ENCODE measurements at regions not wholly inside any gene's neighbourhood (a gene's known extent, or its start where the extent isn't known, plus 50 kb on each side); places are given as distances from the start of the nearest gene placed in this dataset.

GRCh38 chr20:60359010-60359409 is 400.8 kb downstream of the CDH26 start:
- ChIA-PET POLR2A (no interaction called here), CTCF (interaction anchor here (1.0 to 2.9 kb wide), 2 partner anchors 148 to 301 kb away, joined by 3 to 10 read pairs; no protein-coding TSS in a partner anchor)
- H3K4me2 ChIP-seq: no peak overlapping the region
- no peak overlapping the region for H3K4me3 ChIP-seq (ENCODE audit: low read depth in 2 of 2, low read length in 1 of 2)
- no peak overlapping the region for H2AFZ ChIP-seq (ENCODE audit: low read depth)
- H3K9me3 ChIP-seq: no peaks in the 10 kb centered on the region
- no peaks in the 10 kb centered on the region for H3K9me2 ChIP-seq
- WGBS (ENCODE audit: low lambda C conversion rate): 62% methylated on average over 4 of the region's 5 CpGs
- DNase-seq: no peak
- H3K79me2 ChIP-seq (ENCODE audit: insufficient read depth): no peaks in the 10 kb centered on the region
- H3F3A ChIP-seq (replicated peaks; ENCODE audit: insufficient read depth): no peaks in the 10 kb centered on the region
- no peaks in the 10 kb centered on the region for H4K20me1 ChIP-seq (ENCODE audit: insufficient read depth)
- H3K4me1 ChIP-seq (ENCODE audit: control insufficient read depth in 1 of 2, insufficient read depth in 2 of 2, low read depth in 1 of 2, low read length in 1 of 2): no peaks in the 10 kb centered on the region; a peak in 1 of 4 replicates
- TF ChIP-seq RCOR1 (IDR thresholded peaks at IDR 0.05; ENCODE audit: low read length): no peak
- TF ChIP-seq CHD2 (IDR thresholded peaks at IDR 0.05; ENCODE audit: low read length, partially characterized antibody): no peak
- no peak for TF ChIP-seq EP300 (IDR thresholded peaks at IDR 0.05; ENCODE audit: borderline replicate concordance in 1 of 2, low read depth in 1 of 2, low read length in 1 of 2)
- TF ChIP-seq RXRA (IDR thresholded peaks at IDR 0.05; ENCODE audit: borderline replicate concordance, low read depth): no peak
- TF ChIP-seq RFX5 (IDR thresholded peaks at IDR 0.05; ENCODE audit: low read length): no peak
- no peaks in the 10 kb centered on the region for H3K27me3 ChIP-seq (ENCODE audit: insufficient read depth)
- no peak overlapping the region for H3K9ac ChIP-seq
- H3K36me3 ChIP-seq (replicated peaks in 1 of 2; ENCODE audit: control insufficient read depth in 1 of 2, insufficient read depth in 2 of 2, low read length in 1 of 2): no peaks in the 10 kb centered on the region
- no peak overlapping the region for H3K27ac ChIP-seq (ENCODE audit: low read depth in 2 of 2, low read length in 1 of 2)

- 49% methylated on average over 9 of the region's 10 CpGs for WGBS (ENCODE audit: low lambda C conversion rate)
- no peaks in the 10 kb centered on the region for H3K27me3 ChIP-seq (ENCODE audit: insufficient read depth)
- no peaks in the 10 kb centered on the region for H3K9me2 ChIP-seq
- peaks cover 0 to 15% of the 10 kb centered on the region in 2 experiments; a peak in 2 of 4 replicates for H3K4me1 ChIP-seq (ENCODE audit: control insufficient read depth in 1 of 2, insufficient read depth in 2 of 2, low read depth in 1 of 2, low read length in 1 of 2)
- CTCF ChIA-PET: interaction anchor here (1.0 to 6.2 kb wide), 2 partner anchors 91 to 149 kb away, joined by 3 to 81 read pairs; no protein-coding TSS in a partner anchor
- no peaks in the 10 kb centered on the region for H4K20me1 ChIP-seq (ENCODE audit: insufficient read depth)
- no peak overlapping the region for H2AFZ ChIP-seq (ENCODE audit: low read depth)
- no peaks in the 10 kb centered on the region for H3F3A ChIP-seq (replicated peaks; ENCODE audit: insufficient read depth)
- no peak for TF ChIP-seq CHD2 (IDR thresholded peaks at IDR 0.05; ENCODE audit: low read length, partially characterized antibody)
- POLR2A ChIA-PET: no interaction called here
- no peaks in the 10 kb centered on the region for H3K9me3 ChIP-seq
- H3K4me3 ChIP-seq (ENCODE audit: low read depth in 2 of 2, low read length in 1 of 2): no peak overlapping the region
- H3K27ac ChIP-seq (ENCODE audit: low read depth in 2 of 2, low read length in 1 of 2): no peak overlapping the region
- H3K9ac ChIP-seq: no peak overlapping the region
- DNase-seq: no peak
- no peaks in the 10 kb centered on the region for H3K36me3 ChIP-seq (replicated peaks in 1 of 2; ENCODE audit: control insufficient read depth in 1 of 2, insufficient read depth in 2 of 2, low read length in 1 of 2)
- no peak overlapping the region for H3K4me2 ChIP-seq
- no peaks in the 10 kb centered on the region for H3K79me2 ChIP-seq (ENCODE audit: insufficient read depth)
These were observed 403.7 kb downstream of the CDH26 start for GRCh38 chr20:60361761-60362395.

- Histone ChIP-seq H4K20me1 (ENCODE audit: insufficient read depth) (no peaks in the 10 kb centered on the region), H3K36me3 (replicated peaks in 1 of 2; ENCODE audit: control insufficient read depth in 1 of 2, insufficient read depth in 2 of 2, low read length in 1 of 2) (no peaks in the 10 kb centered on the region), H3K79me2 (ENCODE audit: insufficient read depth) (no peaks in the 10 kb centered on the region), H3K9me2 (no peaks in the 10 kb centered on the region), H3F3A (replicated peaks; ENCODE audit: insufficient read depth) (no peaks in the 10 kb centered on the region), H3K4me1 (ENCODE audit: control insufficient read depth in 1 of 2, insufficient read depth in 2 of 2, low read depth in 1 of 2, low read length in 1 of 2) (peaks cover 0 to 17% of the 10 kb centered on the region in 2 experiments; a peak in 2 of 4 replicates), H3K9ac (no peak overlapping the region), H3K9me3 (no peaks in the 10 kb centered on the region), H3K27ac (ENCODE audit: low read depth in 2 of 2, low read length in 1 of 2) (no peak overlapping the region), H2AFZ (ENCODE audit: low read depth) (no peak overlapping the region), H3K4me2 (no peak overlapping the region), H3K27me3 (ENCODE audit: insufficient read depth) (no peaks in the 10 kb centered on the region), H3K4me3 (ENCODE audit: low read depth in 2 of 2, low read length in 1 of 2) (no peak overlapping the region)
- ChIA-PET POLR2A (no interaction called here), CTCF (interaction anchor here (6.2 kb wide), 1 partner anchor 150 kb away, joined by 81 read pairs; no protein-coding TSS in a partner anchor)
- no peak for DNase-seq
- TF ChIP-seq USF2 (IDR thresholded peaks at IDR 0.05; ENCODE audit: borderline replicate concordance, low read depth, low read length): no peak
- WGBS (ENCODE audit: low lambda C conversion rate): 26% methylated on average over 3 of the region's 5 CpGs
These were observed 404.3 kb downstream of the CDH26 start for GRCh38 chr20:60362531-60362930.

Data from SK-N-SH (cell line).